ENCODE measurements at regions not wholly inside any gene's neighbourhood (a gene's known extent, or its start where the extent isn't known, plus 50 kb on each side); places are given as distances from the start of the nearest gene placed in this dataset.

GRCh38 chr13:103546271-103546670 is 480.1 kb upstream of the SLC10A2 start:
- no peak overlapping the region for H3K4me3 ChIP-seq (ENCODE audit: low read length)
- H3K4me1 ChIP-seq (ENCODE audit: control insufficient read depth, low read length): no peaks in the 10 kb centered on the region
- no peaks in the 10 kb centered on the region for H4K20me1 ChIP-seq (ENCODE audit: control insufficient read depth, insufficient read depth, low read depth, low read length)
- H3K27me3 ChIP-seq (ENCODE audit: control insufficient read depth, low read length): no peaks in the 10 kb centered on the region
- 0 out of 2 replicates have a peak, but pooled peaks cover 3% of the 10 kb centered on the region for H3K9me3 ChIP-seq (ENCODE audit: control insufficient read depth, insufficient read depth, low read length)
- no peaks in the 10 kb centered on the region for H3K9me2 ChIP-seq (replicated peaks; ENCODE audit: control insufficient read depth, low read length)
- no peak overlapping the region for H3K4me2 ChIP-seq (ENCODE audit: low read length)
- no peaks in the 10 kb centered on the region for H3K36me3 ChIP-seq (ENCODE audit: control insufficient read depth, low read length)
- TF ChIP-seq EZH2phosphoT487 (IDR thresholded peaks at IDR 0.05; ENCODE audit: borderline replicate concordance, low read length) (no peak), CTCF (IDR thresholded peaks at IDR 0.05; ENCODE audit: low read depth, low read length, poor library complexity, severe bottlenecking) (no peak)
- no peaks in the 10 kb centered on the region for H3F3A ChIP-seq (ENCODE audit: control insufficient read depth, insufficient read depth)
- no peak overlapping the region for H3K27ac ChIP-seq (ENCODE audit: low read depth, low read length)
- H3K79me2 ChIP-seq (ENCODE audit: control insufficient read depth, low read length): no peaks in the 10 kb centered on the region

DNA sequence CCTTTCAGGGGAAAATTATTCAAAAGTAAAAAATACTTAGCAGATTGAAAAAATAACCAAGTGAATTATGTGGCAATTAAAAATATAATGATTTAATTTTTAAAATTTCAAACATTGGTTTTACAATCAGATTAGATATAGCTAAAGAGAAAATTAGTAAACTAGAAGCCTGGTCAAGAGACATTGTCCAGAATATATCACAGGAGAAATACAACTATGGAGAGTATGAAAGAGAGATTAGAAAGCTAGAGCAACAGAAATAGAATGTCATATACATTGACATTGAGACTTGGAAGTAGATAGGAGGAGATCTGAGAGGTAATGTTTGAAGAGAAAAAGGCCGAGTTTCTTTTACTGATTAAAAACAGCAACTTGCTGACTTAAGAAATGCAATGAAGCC is 476.4 kb upstream of the SLC10A2 start:
- no peaks in the 10 kb centered on the region for H3K79me2 ChIP-seq (ENCODE audit: control insufficient read depth, low read length)
- H3K27me3 ChIP-seq (ENCODE audit: control insufficient read depth, low read length): no peaks in the 10 kb centered on the region
- no peak overlapping the region for H3K4me2 ChIP-seq (ENCODE audit: low read length)
- H4K20me1 ChIP-seq (ENCODE audit: control insufficient read depth, insufficient read depth, low read depth, low read length): no peaks in the 10 kb centered on the region
- H3K27ac ChIP-seq (ENCODE audit: low read depth, low read length): no peak overlapping the region
- H3F3A ChIP-seq (ENCODE audit: control insufficient read depth, insufficient read depth): no peaks in the 10 kb centered on the region
- H3K9me3 ChIP-seq (ENCODE audit: control insufficient read depth, insufficient read depth, low read length): 0 out of 2 replicates have a peak, but pooled peaks cover 3% of the 10 kb centered on the region
- no peak overlapping the region for H3K4me3 ChIP-seq (ENCODE audit: low read length)
- TF ChIP-seq CTCF (IDR thresholded peaks at IDR 0.05; ENCODE audit: low read depth, low read length, poor library complexity, severe bottlenecking) (no peak), EZH2phosphoT487 (IDR thresholded peaks at IDR 0.05; ENCODE audit: borderline replicate concordance, low read length) (no peak)
- H3K4me1 ChIP-seq (ENCODE audit: control insufficient read depth, low read length): no peaks in the 10 kb centered on the region
- H3K9me2 ChIP-seq (replicated peaks; ENCODE audit: control insufficient read depth, low read length): no peaks in the 10 kb centered on the region; the same call in 1 of the 2 replicates
- H3K36me3 ChIP-seq (ENCODE audit: control insufficient read depth, low read length): no peaks in the 10 kb centered on the region

DNA sequence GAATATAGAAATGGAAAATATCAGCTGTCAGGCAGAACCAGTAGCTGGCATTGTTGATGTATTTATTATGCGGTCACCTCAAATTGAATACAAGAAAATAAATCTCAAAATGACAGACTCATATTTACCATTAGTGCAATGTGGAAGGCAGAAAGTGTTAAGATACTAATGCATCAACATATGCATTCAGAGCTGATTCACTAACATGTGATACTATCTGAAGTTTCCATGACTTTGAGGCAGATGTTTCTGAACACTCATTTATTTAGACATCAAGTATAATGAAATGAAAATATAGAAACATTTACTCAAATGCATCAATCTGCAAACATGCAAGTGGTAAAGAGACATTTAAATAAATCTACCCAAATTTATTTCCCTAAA is 474.2 kb upstream of the SLC10A2 start:
- TF ChIP-seq EZH2phosphoT487 (IDR thresholded peaks at IDR 0.05; ENCODE audit: borderline replicate concordance, low read length) (no peak), CTCF (IDR thresholded peaks at IDR 0.05; ENCODE audit: low read depth, low read length, poor library complexity, severe bottlenecking) (no peak)
- Histone ChIP-seq H3K4me2 (ENCODE audit: low read length) (no peak overlapping the region), H3K27ac (ENCODE audit: low read depth, low read length) (no peak overlapping the region)

More for the DNA sequence above, 474.2 kb upstream of the SLC10A2 start:
- Histone ChIP-seq H3K9me3 (ENCODE audit: control insufficient read depth, insufficient read depth, low read length) (0 out of 2 replicates have a peak, but pooled peaks cover 3% of the 10 kb centered on the region), H3K27me3 (ENCODE audit: control insufficient read depth, low read length) (no peaks in the 10 kb centered on the region), H3K36me3 (ENCODE audit: control insufficient read depth, low read length) (no peaks in the 10 kb centered on the region), H3F3A (ENCODE audit: control insufficient read depth, insufficient read depth) (no peaks in the 10 kb centered on the region), H4K20me1 (ENCODE audit: control insufficient read depth, insufficient read depth, low read depth, low read length) (no peaks in the 10 kb centered on the region), H3K79me2 (ENCODE audit: control insufficient read depth, low read length) (no peaks in the 10 kb centered on the region), H3K9me2 (replicated peaks; ENCODE audit: control insufficient read depth, low read length) (no peaks in the 10 kb centered on the region; the same call in 1 of the 2 replicates), H3K4me3 (ENCODE audit: low read length) (no peak overlapping the region), H3K4me1 (ENCODE audit: control insufficient read depth, low read length) (no peaks in the 10 kb centered on the region)
